ENCODE measurements at regions not wholly inside any gene's neighbourhood (a gene's known extent, or its start where the extent isn't known, plus 50 kb on each side); places are given as distances from the start of the nearest gene placed in this dataset.

DNA sequence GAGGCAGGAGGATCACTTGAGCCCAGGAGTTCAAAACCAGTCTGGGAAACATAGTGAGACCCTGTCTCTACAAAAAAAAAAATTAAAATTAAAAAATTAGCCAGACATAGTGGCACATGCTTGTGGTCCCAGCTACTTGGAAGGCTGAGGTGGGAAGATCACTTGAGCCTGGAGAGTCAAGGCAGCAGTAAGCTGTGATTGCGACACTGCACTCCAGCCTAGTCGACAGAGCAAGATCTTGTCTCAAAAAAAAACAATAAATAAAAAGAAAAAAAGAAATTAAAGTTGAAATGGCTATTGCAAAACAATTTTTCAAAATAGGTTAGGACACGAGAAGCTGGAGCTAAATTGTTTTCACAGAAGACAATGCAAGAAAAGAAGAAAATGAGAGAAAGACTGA lies 379.0 kb upstream of the RNF32 start:
- no peaks in the 10 kb centered on the region for H3K9me3 ChIP-seq (ENCODE audit: low read length)
- H3K4me2 ChIP-seq (ENCODE audit: low read length), result no peak overlapping the region
- TF ChIP-seq SMC3 (conservative IDR thresholded peaks at IDR 0.05; ENCODE audit: poor library complexity), result no peak
- no peak for TF ChIP-seq EP300 (conservative IDR thresholded peaks at IDR 0.05; ENCODE audit: poor library complexity, severe bottlenecking)
- TF ChIP-seq RAD21 (conservative IDR thresholded peaks at IDR 0.05), result no peak
- TF ChIP-seq, protein P1, sequence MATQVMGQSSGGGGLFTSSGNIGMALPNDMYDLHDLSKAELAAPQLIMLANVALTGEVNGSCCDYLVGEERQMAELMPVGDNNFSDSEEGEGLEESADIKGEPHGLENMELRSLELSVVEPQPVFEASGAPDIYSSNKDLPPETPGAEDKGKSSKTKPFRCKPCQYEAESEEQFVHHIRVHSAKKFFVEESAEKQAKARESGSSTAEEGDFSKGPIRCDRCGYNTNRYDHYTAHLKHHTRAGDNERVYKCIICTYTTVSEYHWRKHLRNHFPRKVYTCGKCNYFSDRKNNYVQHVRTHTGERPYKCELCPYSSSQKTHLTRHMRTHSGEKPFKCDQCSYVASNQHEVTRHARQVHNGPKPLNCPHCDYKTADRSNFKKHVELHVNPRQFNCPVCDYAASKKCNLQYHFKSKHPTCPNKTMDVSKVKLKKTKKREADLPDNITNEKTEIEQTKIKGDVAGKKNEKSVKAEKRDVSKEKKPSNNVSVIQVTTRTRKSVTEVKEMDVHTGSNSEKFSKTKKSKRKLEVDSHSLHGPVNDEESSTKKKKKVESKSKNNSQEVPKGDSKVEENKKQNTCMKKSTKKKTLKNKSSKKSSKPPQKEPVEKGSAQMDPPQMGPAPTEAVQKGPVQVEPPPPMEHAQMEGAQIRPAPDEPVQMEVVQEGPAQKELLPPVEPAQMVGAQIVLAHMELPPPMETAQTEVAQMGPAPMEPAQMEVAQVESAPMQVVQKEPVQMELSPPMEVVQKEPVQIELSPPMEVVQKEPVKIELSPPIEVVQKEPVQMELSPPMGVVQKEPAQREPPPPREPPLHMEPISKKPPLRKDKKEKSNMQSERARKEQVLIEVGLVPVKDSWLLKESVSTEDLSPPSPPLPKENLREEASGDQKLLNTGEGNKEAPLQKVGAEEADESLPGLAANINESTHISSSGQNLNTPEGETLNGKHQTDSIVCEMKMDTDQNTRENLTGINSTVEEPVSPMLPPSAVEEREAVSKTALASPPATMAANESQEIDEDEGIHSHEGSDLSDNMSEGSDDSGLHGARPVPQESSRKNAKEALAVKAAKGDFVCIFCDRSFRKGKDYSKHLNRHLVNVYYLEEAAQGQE (IDR thresholded peaks at IDR 0.05; ENCODE audit: borderline replicate concordance), result no peak
- no peak for TF ChIP-seq POLR2AphosphoS5 (IDR thresholded peaks at IDR 0.05)
- no peak for TF ChIP-seq MXI1 (conservative IDR thresholded peaks at IDR 0.05; ENCODE audit: poor library complexity, severe bottlenecking)
- TF ChIP-seq EZH2 (IDR thresholded peaks at IDR 0.05; ENCODE audit: borderline replicate concordance, insufficient read depth, low read length, poor library complexity, severe bottlenecking), result no peak
- TF ChIP-seq, protein P2, sequence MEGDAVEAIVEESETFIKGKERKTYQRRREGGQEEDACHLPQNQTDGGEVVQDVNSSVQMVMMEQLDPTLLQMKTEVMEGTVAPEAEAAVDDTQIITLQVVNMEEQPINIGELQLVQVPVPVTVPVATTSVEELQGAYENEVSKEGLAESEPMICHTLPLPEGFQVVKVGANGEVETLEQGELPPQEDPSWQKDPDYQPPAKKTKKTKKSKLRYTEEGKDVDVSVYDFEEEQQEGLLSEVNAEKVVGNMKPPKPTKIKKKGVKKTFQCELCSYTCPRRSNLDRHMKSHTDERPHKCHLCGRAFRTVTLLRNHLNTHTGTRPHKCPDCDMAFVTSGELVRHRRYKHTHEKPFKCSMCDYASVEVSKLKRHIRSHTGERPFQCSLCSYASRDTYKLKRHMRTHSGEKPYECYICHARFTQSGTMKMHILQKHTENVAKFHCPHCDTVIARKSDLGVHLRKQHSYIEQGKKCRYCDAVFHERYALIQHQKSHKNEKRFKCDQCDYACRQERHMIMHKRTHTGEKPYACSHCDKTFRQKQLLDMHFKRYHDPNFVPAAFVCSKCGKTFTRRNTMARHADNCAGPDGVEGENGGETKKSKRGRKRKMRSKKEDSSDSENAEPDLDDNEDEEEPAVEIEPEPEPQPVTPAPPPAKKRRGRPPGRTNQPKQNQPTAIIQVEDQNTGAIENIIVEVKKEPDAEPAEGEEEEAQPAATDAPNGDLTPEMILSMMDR (IDR thresholded peaks at IDR 0.05; ENCODE audit: poor library complexity, severe bottlenecking), result no peak
- TF ChIP-seq TAF1 (IDR thresholded peaks at IDR 0.05; ENCODE audit: low read depth), result no peak
- H2AFZ ChIP-seq (ENCODE audit: low read depth, low read length), result no peak overlapping the region
- H3K9me2 ChIP-seq (ENCODE audit: insufficient read depth, low read length), result no peaks in the 10 kb centered on the region
- no peak overlapping the region for H3K9ac ChIP-seq (ENCODE audit: low read length)
- no peaks in the 10 kb centered on the region for H3K27me3 ChIP-seq (ENCODE audit: insufficient read depth, low read depth, low read length)
- H3K36me3 ChIP-seq (ENCODE audit: insufficient read depth, low read length), result no peaks in the 10 kb centered on the region
- no peaks in the 10 kb centered on the region for H3F3A ChIP-seq (ENCODE audit: insufficient read depth, low read length, poor library complexity, severe bottlenecking)
- H3K79me2 ChIP-seq (replicated peaks; ENCODE audit: insufficient read depth, low read length), result no peaks in the 10 kb centered on the region
- no peaks in the 10 kb centered on the region for H4K20me1 ChIP-seq (ENCODE audit: insufficient read depth)
- H3K27ac ChIP-seq (ENCODE audit: low read length), result no peak overlapping the region
- no peak overlapping the region for H3K4me3 ChIP-seq (ENCODE audit: low read length)

DNA sequence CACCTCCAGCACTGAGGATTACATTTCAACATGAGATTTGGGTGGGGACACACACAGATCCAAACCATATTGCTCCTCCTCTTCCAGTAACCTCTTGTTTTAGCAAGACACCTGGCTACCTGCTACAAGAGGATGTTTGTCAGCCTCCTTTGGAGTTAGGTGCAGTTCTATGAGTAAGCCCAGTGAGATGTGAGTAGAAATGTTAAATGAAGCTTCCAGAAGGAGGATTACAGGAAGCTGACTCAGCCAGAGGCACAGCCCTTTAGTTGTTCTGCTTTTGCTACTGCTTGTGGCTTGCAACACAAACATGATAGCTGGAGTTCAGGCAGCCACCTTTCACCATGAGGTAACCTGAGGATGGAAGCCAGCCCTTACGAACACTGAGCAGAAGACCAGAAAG lies 382.7 kb upstream of the RNF32 start:
- H3K4me3 ChIP-seq (ENCODE audit: low read length), result no peak overlapping the region
- no peaks in the 10 kb centered on the region for H3K36me3 ChIP-seq (ENCODE audit: insufficient read depth, low read length)
- H3K4me2 ChIP-seq (ENCODE audit: low read length), result no peak overlapping the region
- TF ChIP-seq SMC3 (conservative IDR thresholded peaks at IDR 0.05; ENCODE audit: poor library complexity) (no peak), POLR2AphosphoS5 (IDR thresholded peaks at IDR 0.05) (no peak), EZH2 (IDR thresholded peaks at IDR 0.05; ENCODE audit: borderline replicate concordance, insufficient read depth, low read length, poor library complexity, severe bottlenecking) (no peak), MXI1 (conservative IDR thresholded peaks at IDR 0.05; ENCODE audit: poor library complexity, severe bottlenecking) (no peak), RAD21 (conservative IDR thresholded peaks at IDR 0.05) (no peak), EP300 (conservative IDR thresholded peaks at IDR 0.05; ENCODE audit: poor library complexity, severe bottlenecking) (no peak), TAF1 (IDR thresholded peaks at IDR 0.05; ENCODE audit: low read depth) (no peak)
- TF ChIP-seq, protein P2 (IDR thresholded peaks at IDR 0.05; ENCODE audit: poor library complexity, severe bottlenecking), result no peak
- TF ChIP-seq, protein P1 (IDR thresholded peaks at IDR 0.05; ENCODE audit: borderline replicate concordance), result no peak
- H3K27ac ChIP-seq (ENCODE audit: low read length), result no peak overlapping the region
- H3K9me2 ChIP-seq (ENCODE audit: insufficient read depth, low read length), result no peaks in the 10 kb centered on the region
- H3K9ac ChIP-seq (ENCODE audit: low read length), result no peak overlapping the region
- H4K20me1 ChIP-seq (ENCODE audit: insufficient read depth), result no peaks in the 10 kb centered on the region
- H2AFZ ChIP-seq (ENCODE audit: low read depth, low read length), result no peak overlapping the region
- no peaks in the 10 kb centered on the region for H3K27me3 ChIP-seq (ENCODE audit: insufficient read depth, low read depth, low read length)
- no peaks in the 10 kb centered on the region for H3F3A ChIP-seq (ENCODE audit: insufficient read depth, low read length, poor library complexity, severe bottlenecking)
- no peaks in the 10 kb centered on the region for H3K79me2 ChIP-seq (replicated peaks; ENCODE audit: insufficient read depth, low read length)
- no peaks in the 10 kb centered on the region for H3K9me3 ChIP-seq (ENCODE audit: low read length)

Data from neural cell (in vitro differentiated cells).